Renal cortex interstitium (tissue), 11 donors: ENCODE measurements at regions not wholly inside any gene's neighbourhood (a gene's known extent, or its start where the extent isn't known, plus 50 kb on each side); places are given as distances from the start of the nearest gene placed in this dataset.

Source experiments
- DNase-seq, 11 donors: peaks; one replicate each; pipeline ENCODE4 v3.0.0-alpha.2; 2013; ENCODE audit warnings: low read depth in 9 of 11, low spot score in 4 of 11; ENCODE audit errors: extremely low read depth in 1 of 11

GRCh38 chr6:170128811-170129681, 161.8 kb downstream of the DLL1 start:
- DNase-seq = no peak

- DNase-seq = no peak
Measured at GRCh38 chr6:170128346-170128745, 162.5 kb downstream of the DLL1 start.

GRCh38 chr6:170127151-170127550, 163.7 kb downstream of the DLL1 start:
- DNase-seq = no peak

GRCh38 chr6:170125456-170126300, 165.2 kb downstream of the DLL1 start:
- no peak for DNase-seq

- no peak for DNase-seq
Measured at GRCh38 chr6:170124836-170125235, 166.0 kb downstream of the DLL1 start.

GRCh38 chr6:170124150-170124549, 166.7 kb downstream of the DLL1 start:
- no peak for DNase-seq

- DNase-seq = no peak
Measured at GRCh38 chr6:170122651-170123050, 168.2 kb downstream of the DLL1 start.

GRCh38 chr6:170117111-170117972, 173.5 kb downstream of the DLL1 start:
- DNase-seq = no peak

GRCh38 chr6:170116636-170117035, 174.2 kb downstream of the DLL1 start:
- no peak for DNase-seq

GRCh38 chr6:170114956-170115855, 175.7 kb downstream of the DLL1 start:
- no peak for DNase-seq

GRCh38 chr6:170114187-170114945, 176.5 kb downstream of the DLL1 start:
- DNase-seq = no peak

- DNase-seq = no peak
Measured at GRCh38 chr6:170113141-170113540, 177.7 kb downstream of the DLL1 start.

GRCh38 chr6:170112583-170112860, 178.4 kb downstream of the DLL1 start:
- DNase-seq = no peak

- no peak for DNase-seq
Measured at GRCh38 chr6:170111816-170112582, 178.9 kb downstream of the DLL1 start.

- no peak for DNase-seq
Measured at GRCh38 chr6:170111141-170111664, 179.7 kb downstream of the DLL1 start.

- DNase-seq = no peak
Measured at GRCh38 chr6:170110201-170111140, 180.4 kb downstream of the DLL1 start.
